ENCODE measurements at regions not wholly inside any gene's neighbourhood (a gene's known extent, or its start where the extent isn't known, plus 50 kb on each side); places are given as distances from the start of the nearest gene placed in this dataset.

- TF ChIP-seq, protein P1, sequence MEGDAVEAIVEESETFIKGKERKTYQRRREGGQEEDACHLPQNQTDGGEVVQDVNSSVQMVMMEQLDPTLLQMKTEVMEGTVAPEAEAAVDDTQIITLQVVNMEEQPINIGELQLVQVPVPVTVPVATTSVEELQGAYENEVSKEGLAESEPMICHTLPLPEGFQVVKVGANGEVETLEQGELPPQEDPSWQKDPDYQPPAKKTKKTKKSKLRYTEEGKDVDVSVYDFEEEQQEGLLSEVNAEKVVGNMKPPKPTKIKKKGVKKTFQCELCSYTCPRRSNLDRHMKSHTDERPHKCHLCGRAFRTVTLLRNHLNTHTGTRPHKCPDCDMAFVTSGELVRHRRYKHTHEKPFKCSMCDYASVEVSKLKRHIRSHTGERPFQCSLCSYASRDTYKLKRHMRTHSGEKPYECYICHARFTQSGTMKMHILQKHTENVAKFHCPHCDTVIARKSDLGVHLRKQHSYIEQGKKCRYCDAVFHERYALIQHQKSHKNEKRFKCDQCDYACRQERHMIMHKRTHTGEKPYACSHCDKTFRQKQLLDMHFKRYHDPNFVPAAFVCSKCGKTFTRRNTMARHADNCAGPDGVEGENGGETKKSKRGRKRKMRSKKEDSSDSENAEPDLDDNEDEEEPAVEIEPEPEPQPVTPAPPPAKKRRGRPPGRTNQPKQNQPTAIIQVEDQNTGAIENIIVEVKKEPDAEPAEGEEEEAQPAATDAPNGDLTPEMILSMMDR (conservative IDR thresholded peaks at IDR 0.05; ENCODE audit: low read depth, low read length) = no peak
- no peak for TF ChIP-seq EZH2 (IDR thresholded peaks at IDR 0.05; ENCODE audit: borderline replicate concordance, low read depth, low read length, poor library complexity, severe bottlenecking)
Measured at GRCh38 chr13:111527614-111528229, 207.3 kb downstream of the TEX29 start.
